Endodermal cell (in vitro differentiated cells): ENCODE measurements at regions not wholly inside any gene's neighbourhood (a gene's known extent, or its start where the extent isn't known, plus 50 kb on each side); places are given as distances from the start of the nearest gene placed in this dataset.

Source experiments
- DNase-seq: peaks from one replicate; pipeline ENCODE4 v3.0.0-alpha.2; 2017
- H3K27ac ChIP-seq: 2 replicates; pipeline ENCODE4 v1.5.1; 2013; ENCODE audit warnings: mild to moderate bottlenecking, low read depth, low read length, moderate library complexity
- H3K27me3 ChIP-seq: 2 replicates; pipeline ENCODE4 v1.6.1; 2013; ENCODE audit warnings: mild to moderate bottlenecking, low read length, moderate library complexity; ENCODE audit not compliant: insufficient read depth, control insufficient read depth, poor library complexity, severe bottlenecking
- H3K36me3 ChIP-seq: 2 replicates; pipeline ENCODE4 v1.7.0; 2013; ENCODE audit warnings: mild to moderate bottlenecking, low read length, moderate library complexity; ENCODE audit not compliant: control insufficient read depth, insufficient read depth
- H3K4me1 ChIP-seq: one replicate; pipeline ENCODE4 v1.7.0; 2013; ENCODE audit warnings: low read length; ENCODE audit not compliant: control insufficient read depth, insufficient read depth
- H3K4me3 ChIP-seq: 2 replicates; pipeline ENCODE4 v1.5.1; 2013; ENCODE audit warnings: mild to moderate bottlenecking, low read length, moderate library complexity
- H3K9ac ChIP-seq: 2 replicates; pipeline ENCODE4 v1.6.1; 2013; ENCODE audit warnings: mild to moderate bottlenecking, low read length, moderate library complexity; ENCODE audit not compliant: poor library complexity, severe bottlenecking; ENCODE audit errors: extremely low read depth
- H3K9me3 ChIP-seq: 2 replicates; pipeline ENCODE4 v1.6.1; 2013; ENCODE audit warnings: mild to moderate bottlenecking, low read length, moderate library complexity; ENCODE audit not compliant: control insufficient read depth
- H3K27ac Mint-ChIP-seq: 2 replicates; pipeline ENCODE4 v1.8.0; 2020; ENCODE audit warnings: mixed read lengths
- H3K27me3 Mint-ChIP-seq: 2 replicates; pipeline ENCODE4 v1.8.0; 2021; ENCODE audit warnings: mild to moderate bottlenecking, mixed read lengths; ENCODE audit not compliant: insufficient read depth
- H3K36me3 Mint-ChIP-seq: 2 replicates; pipeline ENCODE4 v1.8.0; 2020; ENCODE audit warnings: low read depth, mixed read lengths
- H3K4me1 Mint-ChIP-seq: 2 replicates; pipeline ENCODE4 v1.8.0; 2020; ENCODE audit warnings: mixed read lengths
- H3K4me3 Mint-ChIP-seq: 2 replicates; pipeline ENCODE4 v1.8.0; 2020; ENCODE audit warnings: mild to moderate bottlenecking, moderate library complexity, mixed read lengths
- H3K9me3 Mint-ChIP-seq: 2 replicates; pipeline ENCODE4 v1.8.0; 2020; ENCODE audit warnings: mild to moderate bottlenecking, mixed read lengths
- CTCF ChIP-seq: fragments of 200-600 bp; sonication (generic); conservative IDR thresholded peaks from 2 replicates; pipeline ENCODE4 v1.5.0; 2021; ENCODE audit warnings: antibody characterized with exemption, mild to moderate bottlenecking
- WGBS, 2 experiments: methylation state at CpG; one replicate each; pipeline versions ENCODE4 v1.1.5 to v1.1.7; 2013; ENCODE audit warnings: missing lambda C conversion rate in 2 of 2, mixed read lengths in 1 of 2; ENCODE audit not compliant: insufficient coverage in 1 of 2, insufficient read length in 1 of 2; 5-methylcytosine and 5-hydroxymethylcytosine counted together

- WGBS, 2 experiments, result 87% methylated on average over 2 of the region's 2 CpGs; no CpG with 5 or more reads in 1 of the 2 experiments
- Histone ChIP-seq H3K9ac (no peak overlapping the region), H3K36me3 (no peaks in the 10 kb centered on the region), H3K4me1 (no peaks in the 10 kb centered on the region), H3K9me3 (peaks cover 24% of the 10 kb centered on the region), H3K4me3 (no peak overlapping the region), H3K27me3 (no peaks in the 10 kb centered on the region), H3K27ac (no peak overlapping the region)
- Mint-ChIP-seq H3K4me1 (peaks cover 4% of the 10 kb centered on the region), H3K4me3 (no peak overlapping the region), H3K27ac (no peak overlapping the region), H3K9me3 (peaks cover 32% of the 10 kb centered on the region), H3K36me3 (peaks cover 8% of the 10 kb centered on the region), H3K27me3 (no peaks in the 10 kb centered on the region)
- TF ChIP-seq CTCF, result no peak
- no peak for DNase-seq
These were observed 349.8 kb upstream of the PABPC4L start for GRCh38 chr4:134551348-134551747.

DNA sequence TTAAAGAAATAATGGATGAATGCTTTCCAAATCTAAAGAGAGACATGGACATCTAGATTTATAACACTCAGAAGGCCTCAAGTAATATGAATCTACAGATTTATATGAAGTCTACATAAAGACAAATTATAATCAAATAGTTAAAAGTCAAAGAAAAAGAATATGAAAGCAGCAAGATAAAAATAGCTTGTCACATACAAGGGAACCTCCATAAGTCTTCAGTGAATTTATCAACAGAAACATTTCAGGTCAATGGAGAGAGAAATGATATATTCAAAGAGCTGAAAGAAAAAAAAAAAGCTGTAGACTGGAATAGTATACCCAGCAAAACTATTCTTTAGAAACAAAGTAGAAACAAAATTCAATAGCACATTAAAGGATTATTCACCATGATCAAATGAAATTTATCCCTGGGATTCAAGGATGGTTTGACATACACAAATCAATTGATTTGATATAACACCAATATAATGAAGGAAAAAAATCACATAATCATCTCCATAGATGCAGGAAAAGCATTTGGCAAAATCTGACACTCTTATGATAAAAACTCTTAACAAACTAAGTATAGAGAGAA, 346.6 kb upstream of the PABPC4L start:
- Histone ChIP-seq H3K4me3 (no peak overlapping the region), H3K9me3 (peaks cover 24% of the 10 kb centered on the region), H3K27ac (no peak overlapping the region), H3K27me3 (no peaks in the 10 kb centered on the region), H3K4me1 (no peaks in the 10 kb centered on the region), H3K36me3 (no peaks in the 10 kb centered on the region), H3K9ac (no peak overlapping the region)
- Mint-ChIP-seq H3K27ac (no peak overlapping the region), H3K4me1 (peaks cover 2% of the 10 kb centered on the region), H3K4me3 (no peak overlapping the region), H3K36me3 (peaks cover 11% of the 10 kb centered on the region), H3K9me3 (peaks cover 36% of the 10 kb centered on the region), H3K27me3 (no peaks in the 10 kb centered on the region)
- no peak for TF ChIP-seq CTCF
- DNase-seq, result no peak

DNA sequence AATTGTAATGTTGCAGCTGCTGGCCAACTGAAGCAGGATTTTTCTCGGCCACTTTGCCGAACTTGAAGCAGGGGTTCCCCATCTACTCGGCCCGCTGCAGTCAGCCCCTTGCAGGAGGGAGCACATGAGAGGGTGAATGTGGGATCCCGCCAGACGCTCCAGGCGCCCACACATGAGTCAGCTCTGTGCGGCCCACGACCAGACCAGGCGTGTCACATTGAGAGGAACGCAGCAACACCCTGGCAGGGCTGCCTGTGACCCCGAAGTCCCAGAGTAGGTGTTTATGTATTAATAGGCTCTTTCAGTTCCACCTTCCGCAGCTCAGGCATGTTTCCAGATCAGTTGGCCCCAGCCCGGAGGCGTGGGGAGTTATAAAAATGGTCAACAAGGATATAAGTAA, 344.7 kb upstream of the PABPC4L start:
- no peak overlapping the region for H3K9ac ChIP-seq
- peaks cover 24% of the 10 kb centered on the region for H3K9me3 ChIP-seq
- Mint-ChIP-seq H3K9me3 (peaks cover 36% of the 10 kb centered on the region), H3K4me3 (no peak overlapping the region), H3K36me3 (peaks cover 11% of the 10 kb centered on the region), H3K27me3 (no peaks in the 10 kb centered on the region), H3K4me1 (no peaks in the 10 kb centered on the region), H3K27ac (no peak overlapping the region)
- H3K27ac ChIP-seq, result no peak overlapping the region
- no peaks in the 10 kb centered on the region for H3K36me3 ChIP-seq
- 95% methylated on average over 14 of the region's 15 CpGs; no CpG with 5 or more reads in 1 of the 2 experiments for WGBS, 2 experiments
- no peak overlapping the region for H3K4me3 ChIP-seq
- no peak for DNase-seq
- no peaks in the 10 kb centered on the region for H3K27me3 ChIP-seq
- TF ChIP-seq CTCF, result no peak
- H3K4me1 ChIP-seq, result no peaks in the 10 kb centered on the region
